MM.1S (cell line): ENCODE measurements at regions not wholly inside any gene's neighbourhood (a gene's known extent, or its start where the extent isn't known, plus 50 kb on each side); places are given as distances from the start of the nearest gene placed in this dataset.

Experiments
- EZH2 ChIP-seq: fragments of 300-600 bp; sonication (generic); optimal IDR thresholded peaks from 2 replicates; pipeline ENCODE3; 2017; ENCODE audit warnings: low read depth, mild to moderate bottlenecking, antibody characterized with exemption, low read length, mixed read lengths
- EZH2phosphoT487 ChIP-seq: fragments of 300-600 bp; sonication (generic); IDR thresholded peaks from 2 replicates; pipeline ENCODE4 v1.6.1; 2018; ENCODE audit warnings: antibody characterized with exemption, low read length
- TF ChIP-seq, protein P1 (sequence below): fragments of 300-600 bp; sonication (generic); IDR thresholded peaks from 2 replicates; pipeline ENCODE4 v1.5.1; 2016; ENCODE audit warnings: antibody characterized with exemption, low read length, mixed read lengths

DNA sequence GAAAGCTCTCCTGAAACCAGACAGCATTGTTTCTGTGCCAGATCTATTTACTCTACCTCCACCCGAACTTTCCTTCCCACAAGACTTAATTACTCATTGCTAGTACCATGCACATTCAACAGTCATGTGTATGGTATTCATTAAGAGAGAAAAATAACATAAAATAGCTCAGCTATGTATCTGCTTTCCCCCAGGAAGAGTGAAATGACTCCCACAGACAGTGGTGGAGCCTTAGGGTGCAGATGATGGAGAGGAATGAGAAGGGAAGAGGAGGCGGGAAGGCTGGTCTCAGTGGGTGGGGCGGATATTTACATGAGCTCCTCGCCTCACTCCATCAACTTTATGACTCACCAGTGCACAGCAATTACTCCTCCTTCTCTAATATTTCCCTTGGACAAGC is 724.5 kb downstream of the EPHA4 start:
- TF ChIP-seq, protein P1, sequence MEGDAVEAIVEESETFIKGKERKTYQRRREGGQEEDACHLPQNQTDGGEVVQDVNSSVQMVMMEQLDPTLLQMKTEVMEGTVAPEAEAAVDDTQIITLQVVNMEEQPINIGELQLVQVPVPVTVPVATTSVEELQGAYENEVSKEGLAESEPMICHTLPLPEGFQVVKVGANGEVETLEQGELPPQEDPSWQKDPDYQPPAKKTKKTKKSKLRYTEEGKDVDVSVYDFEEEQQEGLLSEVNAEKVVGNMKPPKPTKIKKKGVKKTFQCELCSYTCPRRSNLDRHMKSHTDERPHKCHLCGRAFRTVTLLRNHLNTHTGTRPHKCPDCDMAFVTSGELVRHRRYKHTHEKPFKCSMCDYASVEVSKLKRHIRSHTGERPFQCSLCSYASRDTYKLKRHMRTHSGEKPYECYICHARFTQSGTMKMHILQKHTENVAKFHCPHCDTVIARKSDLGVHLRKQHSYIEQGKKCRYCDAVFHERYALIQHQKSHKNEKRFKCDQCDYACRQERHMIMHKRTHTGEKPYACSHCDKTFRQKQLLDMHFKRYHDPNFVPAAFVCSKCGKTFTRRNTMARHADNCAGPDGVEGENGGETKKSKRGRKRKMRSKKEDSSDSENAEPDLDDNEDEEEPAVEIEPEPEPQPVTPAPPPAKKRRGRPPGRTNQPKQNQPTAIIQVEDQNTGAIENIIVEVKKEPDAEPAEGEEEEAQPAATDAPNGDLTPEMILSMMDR = no peak
- TF ChIP-seq EZH2 (no peak), EZH2phosphoT487 (no peak)
